ENCODE measurements at regions not wholly inside any gene's neighbourhood (a gene's known extent, or its start where the extent isn't known, plus 50 kb on each side); places are given as distances from the start of the nearest gene placed in this dataset.

- TF ChIP-seq CTCF (IDR thresholded peaks at IDR 0.05; ENCODE audit: low read depth, low read length, poor library complexity, severe bottlenecking) (no peak), EZH2phosphoT487 (IDR thresholded peaks at IDR 0.05; ENCODE audit: borderline replicate concordance, low read length) (no peak)
Observed at GRCh38 chr7:119900996-119901672, 371.8 kb upstream of the KCND2 start.

Measured in DOHH2 (cell line).